Transverse colon (tissue), 4 donors: ENCODE measurements at regions not wholly inside any gene's neighbourhood (a gene's known extent, or its start where the extent isn't known, plus 50 kb on each side); places are given as distances from the start of the nearest gene placed in this dataset.

Experiments
- DNase-seq: peaks from one replicate; pipeline ENCODE4 v3.0.0-alpha.2; 2019
- H3K27ac ChIP-seq, 4 donors: fragments of 200-600 bp; sonication (generic); 2 replicates each; pipeline ENCODE4 v1.5.1; 2016 to 2018; ENCODE audit warnings: inconsistent platforms in 4 of 4
- H3K27me3 ChIP-seq: fragments of 200-600 bp; sonication (generic); 2 replicates; pipeline ENCODE4 v1.5.1; 2017; ENCODE audit warnings: inconsistent platforms
- H3K36me3 ChIP-seq, 4 donors: fragments of 200-600 bp; sonication (generic); 2 replicates each; pipeline ENCODE4 v1.5.1; 2017 to 2019; ENCODE audit warnings: inconsistent platforms in 4 of 4
- H3K4me1 ChIP-seq, 4 donors: fragments of 200-600 bp; sonication (generic); 2 replicates each; pipeline ENCODE4 v1.5.1; 2017 to 2020; ENCODE audit warnings: inconsistent platforms in 4 of 4
- H3K4me3 ChIP-seq, 4 donors: fragments of 200-600 bp; sonication (generic); 1 replicate in 1 of 4; 2 replicates in 3 of 4; pipeline versions ENCODE4 v1.5.1 to v1.6.1; 2017 to 2019; ENCODE audit warnings: inconsistent platforms in 4 of 4
- H3K9me3 ChIP-seq, 2 donors: fragments of 200-600 bp; sonication (generic); 2 replicates each; pipeline ENCODE4 v1.5.1; 2017 to 2019; ENCODE audit warnings: inconsistent platforms in 2 of 2
- CTCF ChIP-seq, 5 experiments: fragments of 200-600 bp in 3 of 5; fragments of 450-650 bp in 2 of 5; sonication (generic) in 3 of 5; IDR thresholded peaks; 1 replicate in 2 of 5; 2 replicates in 3 of 5; pipeline ENCODE4 v1.5.1; 2016 to 2017; ENCODE audit warnings: antibody characterized with exemption in 5 of 5, inconsistent platforms in 3 of 5, mild to moderate bottlenecking in 2 of 5, moderate library complexity in 1 of 5
- EP300 ChIP-seq: sonication (generic); formaldehyde crosslinking; IDR thresholded peaks from one replicate; pipeline ENCODE4 v1.6.1; 2017; ENCODE audit warnings: antibody characterized with exemption, low read depth
- POLR2A ChIP-seq: fragments of 450-650 bp; IDR thresholded peaks from one replicate; pipeline ENCODE4 v1.6.1; 2016; ENCODE audit warnings: antibody characterized with exemption, mild to moderate bottlenecking, moderate library complexity
- POLR2AphosphoS5 ChIP-seq, 3 donors: sonication (generic); formaldehyde crosslinking; IDR thresholded peaks; one replicate each; pipeline ENCODE4 v1.6.1; 2016; ENCODE audit warnings: antibody characterized with exemption in 3 of 3
- WGBS, 2 donors: methylation state at CpG; one replicate each; pipeline ENCODE4 v1.1.5; 2018; ENCODE audit warnings: low coverage in 1 of 2; 5-methylcytosine and 5-hydroxymethylcytosine counted together
- in situ Hi-C, 4 donors: fragments of 200-750 bp; cut with MboI; loops; one replicate each; pipeline versions ENCODE4 v1.15.0 to v1.15.1; 2017; ENCODE audit warnings: low sequenced_read_pairs in 3 of 4, low pct_ligation_motif_present in 1 of 4, low pct_unique_long_range_greater_than_20kb in 1 of 4
- intact Hi-C: fragments of 100-400 bp; cut with DNase I; formaldehyde crosslinking; loops from one replicate; pipeline ENCODE4 v1.15.1; 2023; ENCODE audit warnings: low total_unique reads

DNA sequence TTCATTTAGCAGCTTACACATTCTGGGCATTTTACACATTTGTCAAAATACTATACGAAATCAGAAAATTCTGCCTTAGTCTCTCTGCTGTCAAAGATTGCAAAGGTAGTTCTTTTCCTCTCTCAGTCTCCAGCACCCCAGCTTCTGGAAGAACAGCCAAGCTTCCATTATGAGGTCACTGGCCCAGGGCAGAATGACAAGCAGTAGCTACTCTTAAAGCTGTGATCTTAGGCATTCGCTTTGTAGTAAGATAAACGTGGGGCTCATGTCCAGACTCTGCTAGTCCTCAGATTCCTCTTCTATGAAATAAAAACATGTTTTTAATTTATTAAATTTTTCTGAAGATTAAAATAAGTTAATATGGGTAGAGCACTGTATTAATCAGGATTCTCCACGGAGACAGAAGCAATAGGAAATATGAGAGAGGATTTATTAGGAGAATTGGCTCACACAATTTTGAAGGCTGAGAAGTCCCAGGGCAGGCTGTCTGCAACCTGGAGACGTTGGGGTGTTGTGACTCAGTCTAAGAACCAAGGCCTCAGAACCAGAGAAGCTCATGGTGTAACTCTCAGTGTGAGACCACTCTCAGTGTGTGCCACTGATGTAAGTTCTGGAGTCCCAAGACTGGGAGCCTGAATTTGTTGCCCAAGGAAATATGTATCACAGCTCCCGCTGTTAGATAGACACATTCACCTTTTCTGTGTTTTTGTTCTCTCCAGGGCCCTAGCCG is 201.2 kb downstream of the CMPK2 start:
- intact Hi-C loops (no loop called here), in situ Hi-C loops (no loop called here)

GRCh38 chr2:6665093-6666045 is 200.3 kb downstream of the CMPK2 start:
- H3K27me3 ChIP-seq, result no peaks in the 10 kb centered on the region
- H3K9me3 ChIP-seq, result no peaks in the 10 kb centered on the region
- intact Hi-C loops (no loop called here), in situ Hi-C loops (no loop called here)
- 67 to 72% methylated on average over 4 to 8 of the region's 8 CpGs for WGBS, 2 donors
- no peak overlapping the region for H3K4me3 ChIP-seq
- H3K36me3 ChIP-seq, result no peaks in the 10 kb centered on the region
- TF ChIP-seq CTCF (IDR thresholded peaks at IDR 0.05) (no peak), POLR2AphosphoS5 (IDR thresholded peaks at IDR 0.05) (no peak), POLR2A (no peak), EP300 (no peak)
- H3K4me1 ChIP-seq, result no peaks in the 10 kb centered on the region
- no peak overlapping the region for H3K27ac ChIP-seq
- no peak for DNase-seq

More for the DNA sequence above, 201.2 kb downstream of the CMPK2 start:
- no peaks in the 10 kb centered on the region for H3K4me1 ChIP-seq
- H3K9me3 ChIP-seq, result no peaks in the 10 kb centered on the region
- H3K36me3 ChIP-seq, result no peaks in the 10 kb centered on the region
- TF ChIP-seq POLR2AphosphoS5 (IDR thresholded peaks at IDR 0.05) (no peak), EP300 (no peak), POLR2A (no peak), CTCF (IDR thresholded peaks at IDR 0.05) (no peak)
- H3K27me3 ChIP-seq, result no peaks in the 10 kb centered on the region
- DNase-seq, result no peak
- H3K4me3 ChIP-seq, result no peak overlapping the region
- H3K27ac ChIP-seq, result no peak overlapping the region
- 62% methylated on average over 4 to 7 of the region's 7 CpGs for WGBS, 2 donors

GRCh38 chr2:6667326-6667725 is 198.4 kb downstream of the CMPK2 start:
- no peaks in the 10 kb centered on the region for H3K4me1 ChIP-seq
- no peaks in the 10 kb centered on the region for H3K27me3 ChIP-seq
- WGBS, 2 donors, result 82 to 88% methylated on average over 3 to 4 of the region's 4 CpGs
- TF ChIP-seq POLR2AphosphoS5 (IDR thresholded peaks at IDR 0.05) (no peak), CTCF (IDR thresholded peaks at IDR 0.05) (no peak), EP300 (no peak), POLR2A (no peak)
- no peak overlapping the region for H3K27ac ChIP-seq
- H3K9me3 ChIP-seq, result no peaks in the 10 kb centered on the region
- intact Hi-C loops (no loop called here), in situ Hi-C loops (no loop called here)
- no peak overlapping the region for H3K4me3 ChIP-seq
- H3K36me3 ChIP-seq, result no peaks in the 10 kb centered on the region
- no peak for DNase-seq

DNA sequence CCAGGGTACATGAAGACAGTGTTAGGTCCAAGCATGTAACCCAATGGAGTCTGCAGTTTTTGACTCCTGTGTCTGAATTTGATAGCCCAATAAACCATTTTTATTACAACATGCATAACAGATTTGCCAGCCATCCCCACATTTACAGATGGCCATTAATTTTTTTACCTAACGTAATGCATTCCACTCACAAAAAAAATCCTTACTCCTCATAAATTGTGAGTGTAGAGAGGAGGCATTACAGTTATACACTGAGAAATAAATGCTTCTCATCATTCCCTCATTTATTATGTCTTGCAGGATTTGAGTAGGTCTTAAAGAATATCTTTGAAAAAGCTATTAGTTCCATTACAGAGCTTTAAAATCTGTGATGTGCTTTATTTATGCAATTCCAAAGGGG is 193.8 kb downstream of the CMPK2 start:
- no peak overlapping the region for H3K27ac ChIP-seq
- H3K36me3 ChIP-seq, result no peaks in the 10 kb centered on the region
- H3K4me1 ChIP-seq, result no peaks in the 10 kb centered on the region
- no peak overlapping the region for H3K4me3 ChIP-seq
- H3K9me3 ChIP-seq, result no peaks in the 10 kb centered on the region
- DNase-seq, result no peak
- no peaks in the 10 kb centered on the region for H3K27me3 ChIP-seq
- TF ChIP-seq POLR2A (no peak), CTCF (IDR thresholded peaks at IDR 0.05) (no peak), POLR2AphosphoS5 (IDR thresholded peaks at IDR 0.05) (no peak), EP300 (no peak)
- 43 to 55% methylated on average over 1 of the region's 1 CpG for WGBS, 2 donors
- in situ Hi-C loops (no loop called here), intact Hi-C loops (no loop called here)
